ENCODE measurements at regions not wholly inside any gene's neighbourhood (a gene's known extent, or its start where the extent isn't known, plus 50 kb on each side); places are given as distances from the start of the nearest gene placed in this dataset.

DNA sequence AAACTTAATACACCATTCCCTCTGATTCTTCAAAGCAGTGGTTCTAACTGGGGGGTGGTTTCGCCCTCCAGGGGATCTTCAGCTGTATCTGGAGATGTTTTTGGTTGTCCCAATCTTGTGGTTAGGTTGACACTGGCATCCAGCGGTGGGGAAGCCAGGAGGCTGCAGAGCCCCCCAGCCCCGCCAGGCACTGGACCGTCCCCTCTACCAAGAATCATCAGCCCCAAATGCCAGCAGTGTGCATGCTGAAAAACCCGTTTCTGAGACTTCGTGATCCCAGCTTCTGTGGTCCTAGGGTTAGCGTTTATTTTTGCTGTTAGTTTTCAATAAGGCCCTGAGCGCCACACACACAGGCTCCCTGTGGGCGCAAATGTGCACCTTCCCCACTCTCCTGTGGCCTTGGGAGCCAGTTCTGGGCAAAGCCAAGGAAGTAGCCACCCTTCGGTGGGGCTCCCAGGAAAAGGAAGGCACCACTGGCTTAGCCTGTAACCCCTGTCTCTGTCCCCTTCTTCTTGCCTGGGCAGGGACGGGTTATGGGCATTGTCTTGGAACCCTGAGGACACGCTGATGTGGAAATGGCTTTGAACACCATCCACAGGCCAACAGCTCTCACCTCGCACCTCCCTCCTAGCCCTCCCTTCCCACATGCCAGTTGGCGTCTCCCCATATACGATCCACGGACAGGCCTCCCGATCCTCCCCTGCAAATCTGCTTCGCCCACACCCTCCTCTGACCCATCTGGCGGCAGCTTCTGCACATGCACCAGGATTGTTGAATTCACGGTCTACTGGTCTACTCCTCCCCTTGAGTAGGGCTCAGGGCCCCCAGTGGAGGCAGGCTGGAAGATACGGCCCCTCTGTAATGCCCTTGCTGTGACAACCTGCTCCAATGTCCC lies 71.4 kb upstream of the CCND1 start:
- H3K27ac ChIP-seq, result no peak overlapping the region
- TF ChIP-seq CTCF (conservative IDR thresholded peaks at IDR 0.05; ENCODE audit: low read depth), result no peak
- ChIA-PET POLR2A (ENCODE audit: low non-redundant PET) (no interaction called here), CTCF (no interaction called here)
- DNase-seq (ENCODE audit: low spot score), result no peak

DNA sequence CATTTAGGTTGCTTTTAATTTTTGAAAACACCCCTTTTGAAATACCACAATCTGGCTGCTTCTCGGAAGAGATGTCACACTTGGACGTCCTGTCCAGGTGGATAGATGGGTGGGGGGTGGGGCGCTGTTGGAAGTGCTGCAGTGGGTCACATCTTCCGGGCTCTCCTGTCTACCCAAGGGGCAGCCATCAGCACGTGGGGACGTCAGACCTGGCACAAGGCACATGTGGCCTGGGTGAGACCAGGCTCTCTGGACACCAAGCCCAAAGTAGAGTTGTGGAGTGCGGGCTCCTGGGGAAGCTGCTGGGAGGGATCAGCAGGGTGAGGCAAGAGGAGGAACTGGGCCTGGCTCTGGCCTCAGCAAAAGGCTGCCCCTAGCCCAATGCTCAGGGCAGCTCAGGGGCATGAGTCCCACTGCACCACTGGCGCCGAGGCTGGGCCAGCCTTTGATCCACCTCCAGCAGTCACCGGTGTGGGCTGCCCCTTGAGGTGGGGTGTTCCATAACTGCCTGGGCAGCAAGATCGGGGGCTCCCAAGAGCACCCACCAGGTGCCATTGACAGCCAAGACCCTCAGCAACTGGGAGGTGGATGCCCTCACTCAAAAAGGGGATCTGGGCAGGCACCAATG lies 68.6 kb upstream of the CCND1 start:
- CTCF ChIA-PET, result no interaction called here
- H3K27ac ChIP-seq, result no peak overlapping the region
- no peak for DNase-seq (ENCODE audit: low spot score)
- TF ChIP-seq CTCF (conservative IDR thresholded peaks at IDR 0.05; ENCODE audit: low read depth), result no peak
- POLR2A ChIA-PET (ENCODE audit: low non-redundant PET), result no interaction called here

DNA sequence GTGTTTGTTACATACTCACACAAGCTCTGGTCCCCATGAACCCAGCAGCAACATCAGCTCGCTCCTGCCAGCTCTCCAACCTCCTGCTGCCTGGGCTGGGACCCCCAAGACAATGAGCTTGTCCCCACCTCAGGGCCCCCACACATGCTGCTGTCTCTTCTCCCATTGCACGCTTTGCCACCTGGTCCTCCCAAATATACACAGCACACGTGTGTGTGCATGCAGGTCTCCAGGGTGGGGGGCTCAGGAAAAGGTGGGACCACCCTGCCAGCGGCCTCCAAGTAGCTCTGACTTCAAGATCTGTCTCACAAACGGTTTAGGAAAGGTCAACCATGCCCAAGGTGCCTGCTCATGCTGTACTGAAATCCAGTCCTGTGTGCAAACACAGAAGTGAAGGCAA lies 68.1 kb upstream of the CCND1 start:
- no peak overlapping the region for H3K27ac ChIP-seq
- DNase-seq (ENCODE audit: low spot score), result no peak
- no peak for TF ChIP-seq CTCF (conservative IDR thresholded peaks at IDR 0.05; ENCODE audit: low read depth)
- ChIA-PET POLR2A (ENCODE audit: low non-redundant PET) (no interaction called here), CTCF (no interaction called here)

- TF ChIP-seq CTCF (conservative IDR thresholded peaks at IDR 0.05; ENCODE audit: low read depth), result no peak
- CTCF ChIA-PET, result no interaction called here
- no peak for DNase-seq (ENCODE audit: low spot score)
- no peak overlapping the region for H3K27ac ChIP-seq
- POLR2A ChIA-PET (ENCODE audit: low non-redundant PET), result interaction anchor here (0.6 kb wide), 1 partner anchor 46 kb away, joined by 3 read pairs; no protein-coding TSS in a partner anchor
Measured at GRCh38 chr11:69573761-69574607, 67.0 kb upstream of the CCND1 start.

DNA sequence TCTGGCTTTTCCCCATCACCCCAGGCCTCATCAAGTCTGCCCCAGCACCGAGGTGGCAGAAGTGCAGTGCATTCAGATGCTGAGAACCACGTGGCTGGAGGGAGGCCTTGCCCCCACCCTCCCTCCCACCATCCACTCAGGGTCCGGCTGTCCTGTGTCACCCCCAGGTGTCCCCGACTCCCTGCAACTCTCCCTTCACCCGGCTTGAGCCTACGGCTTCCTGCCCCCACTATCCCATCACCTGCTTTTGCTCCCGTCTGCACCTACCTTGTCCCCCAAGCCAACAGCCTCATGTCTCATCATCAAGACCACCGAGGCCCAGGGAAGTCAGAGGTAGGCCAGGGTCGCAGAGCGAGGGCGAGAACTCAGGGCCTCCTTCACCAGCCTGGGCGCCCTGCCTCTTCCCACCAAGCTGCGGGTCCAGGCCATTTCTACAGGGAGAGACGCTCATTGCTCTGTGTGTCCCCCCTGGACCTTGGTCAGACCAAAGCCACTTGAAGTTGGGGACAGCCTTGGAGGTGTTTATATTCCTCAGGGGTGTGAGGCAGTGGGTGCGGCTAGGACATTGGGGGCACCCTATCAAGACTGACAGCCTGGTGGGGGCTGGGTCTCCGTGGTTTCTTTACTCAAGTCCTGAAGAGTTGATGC lies 66.2 kb upstream of the CCND1 start:
- ChIA-PET CTCF (no interaction called here), POLR2A (ENCODE audit: low non-redundant PET) (interaction anchor here (0.6 kb wide), 1 partner anchor 47 kb away, joined by 3 read pairs; no protein-coding TSS in a partner anchor)
- DNase-seq (ENCODE audit: low spot score), result no peak
- TF ChIP-seq CTCF (conservative IDR thresholded peaks at IDR 0.05; ENCODE audit: low read depth), result no peak
- no peak overlapping the region for H3K27ac ChIP-seq

Data from RWPE1 (cell line).